ENCODE measurements at regions not wholly inside any gene's neighbourhood (a gene's known extent, or its start where the extent isn't known, plus 50 kb on each side); places are given as distances from the start of the nearest gene placed in this dataset.

DNA sequence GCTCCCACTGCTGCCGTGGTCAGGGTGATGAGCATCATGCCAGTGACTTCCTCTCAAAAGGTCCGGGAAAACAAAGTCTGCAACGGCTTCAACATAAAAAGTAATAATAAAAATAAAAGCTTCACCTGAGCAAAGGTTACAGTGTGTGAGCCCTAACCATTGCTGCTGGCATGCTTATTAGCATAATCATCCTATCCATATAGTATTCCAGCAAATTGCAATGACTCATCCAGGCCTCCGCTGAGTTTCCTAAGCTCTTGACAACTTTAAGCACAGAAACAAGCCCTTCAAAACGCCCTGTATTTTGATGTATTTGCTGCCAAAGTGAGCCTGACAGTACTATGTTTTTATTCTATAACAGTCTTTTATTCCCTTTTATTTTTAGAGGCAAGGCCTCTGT lies 100.5 kb downstream of the AASDH start:
- Histone ChIP-seq H3K27me3 (ENCODE audit: control insufficient read depth in 2 of 2, insufficient read depth in 2 of 2, low read length in 2 of 2) (no peaks in the 10 kb centered on the region), H3K9me3 (ENCODE audit: control insufficient read depth in 2 of 2, low read length in 2 of 2) (no peaks in the 10 kb centered on the region), H3K36me3 (ENCODE audit: control insufficient read depth in 2 of 2, insufficient read depth in 2 of 2, low read length in 2 of 2) (no peaks in the 10 kb centered on the region), H3K4me1 (ENCODE audit: control insufficient read depth in 2 of 2, insufficient read depth in 2 of 2, low read length in 2 of 2) (peaks cover 0 to 12% of the 10 kb centered on the region in 2 donors), H3K4me3 (ENCODE audit: low read length in 2 of 2) (no peak overlapping the region), H3K27ac (ENCODE audit: low read depth in 2 of 2, low read length in 2 of 2) (no peak overlapping the region), H3K9ac (ENCODE audit: low read depth in 1 of 2, low read length in 2 of 2) (no peak overlapping the region)

GRCh38 chr4:56283375-56283774 lies 103.9 kb downstream of the AASDH start:
- no peaks in the 10 kb centered on the region for H3K27me3 ChIP-seq (ENCODE audit: control insufficient read depth in 2 of 2, insufficient read depth in 2 of 2, low read length in 2 of 2)
- H3K27ac ChIP-seq (ENCODE audit: low read depth in 2 of 2, low read length in 2 of 2): no peak overlapping the region
- H3K36me3 ChIP-seq (ENCODE audit: control insufficient read depth in 2 of 2, insufficient read depth in 2 of 2, low read length in 2 of 2): no peaks in the 10 kb centered on the region
- no peaks in the 10 kb centered on the region for H3K9me3 ChIP-seq (ENCODE audit: control insufficient read depth in 2 of 2, low read length in 2 of 2)
- peaks cover 0 to 3% of the 10 kb centered on the region in 2 donors for H3K4me1 ChIP-seq (ENCODE audit: control insufficient read depth in 2 of 2, insufficient read depth in 2 of 2, low read length in 2 of 2)
- H3K4me3 ChIP-seq (ENCODE audit: low read length in 2 of 2): no peak overlapping the region
- no peak overlapping the region for H3K9ac ChIP-seq (ENCODE audit: low read depth in 1 of 2, low read length in 2 of 2)

GRCh38 chr4:56282004-56282403 lies 105.3 kb downstream of the AASDH start:
- no peak overlapping the region for H3K9ac ChIP-seq (ENCODE audit: low read depth in 1 of 2, low read length in 2 of 2)
- H3K4me1 ChIP-seq (ENCODE audit: control insufficient read depth in 2 of 2, insufficient read depth in 2 of 2, low read length in 2 of 2): peaks cover 0 to 2% of the 10 kb centered on the region in 2 donors
- H3K4me3 ChIP-seq (ENCODE audit: low read length in 2 of 2): no peak overlapping the region
- H3K27ac ChIP-seq (ENCODE audit: low read depth in 2 of 2, low read length in 2 of 2): no peak overlapping the region
- H3K27me3 ChIP-seq (ENCODE audit: control insufficient read depth in 2 of 2, insufficient read depth in 2 of 2, low read length in 2 of 2): no peaks in the 10 kb centered on the region
- no peaks in the 10 kb centered on the region for H3K9me3 ChIP-seq (ENCODE audit: control insufficient read depth in 2 of 2, low read length in 2 of 2)
- no peaks in the 10 kb centered on the region for H3K36me3 ChIP-seq (ENCODE audit: control insufficient read depth in 2 of 2, insufficient read depth in 2 of 2, low read length in 2 of 2)

DNA sequence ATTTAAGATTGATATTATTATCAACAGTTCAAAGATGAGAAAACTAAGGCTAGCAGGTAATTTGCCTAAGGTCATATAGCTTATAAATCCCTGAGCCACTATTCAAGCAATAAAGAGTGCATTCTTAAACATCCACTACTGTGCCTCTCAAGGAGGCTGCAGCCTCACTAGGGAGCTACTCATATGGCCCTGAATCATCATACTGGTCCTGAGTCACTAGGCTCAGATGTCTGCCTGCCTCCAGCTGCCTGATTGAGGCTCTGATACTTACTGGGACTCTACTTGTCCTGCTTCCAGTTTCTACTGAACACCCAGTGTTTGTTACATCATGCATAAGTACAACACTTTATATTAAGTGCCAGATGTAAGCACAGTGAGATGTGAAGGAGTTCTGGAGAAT lies 110.7 kb downstream of the AASDH start:
- Histone ChIP-seq H3K36me3 (ENCODE audit: control insufficient read depth in 2 of 2, insufficient read depth in 2 of 2, low read length in 2 of 2) (no peaks in the 10 kb centered on the region), H3K27me3 (ENCODE audit: control insufficient read depth in 2 of 2, insufficient read depth in 2 of 2, low read length in 2 of 2) (no peaks in the 10 kb centered on the region), H3K4me3 (ENCODE audit: low read length in 2 of 2) (no peak overlapping the region), H3K4me1 (ENCODE audit: control insufficient read depth in 2 of 2, insufficient read depth in 2 of 2, low read length in 2 of 2) (peaks cover 0 to 9% of the 10 kb centered on the region in 2 donors), H3K9me3 (ENCODE audit: control insufficient read depth in 2 of 2, low read length in 2 of 2) (no peaks in the 10 kb centered on the region), H3K27ac (ENCODE audit: low read depth in 2 of 2, low read length in 2 of 2) (no peak overlapping the region), H3K9ac (ENCODE audit: low read depth in 1 of 2, low read length in 2 of 2) (no peak overlapping the region)

DNA sequence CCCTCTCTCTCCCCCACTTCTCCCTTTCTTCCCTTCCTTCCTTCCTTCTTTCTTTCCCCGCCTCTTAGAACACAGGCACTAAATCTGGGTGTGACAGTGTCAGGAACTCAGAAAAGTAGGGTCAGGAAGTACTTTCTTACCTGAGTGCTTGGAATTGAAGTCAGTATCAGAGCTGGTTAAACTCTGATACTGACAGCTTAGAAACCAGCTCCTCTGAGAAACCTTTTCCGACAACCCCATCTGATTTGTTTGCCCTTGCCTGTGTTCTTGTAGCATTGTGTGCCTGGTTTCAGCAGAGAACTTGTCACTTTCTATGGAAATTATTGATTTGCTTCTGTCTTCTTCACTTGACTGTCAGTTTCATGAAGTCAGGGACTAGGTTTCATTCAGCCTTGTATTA lies 113.9 kb downstream of the AASDH start:
- Histone ChIP-seq H3K27me3 (ENCODE audit: control insufficient read depth in 2 of 2, insufficient read depth in 2 of 2, low read length in 2 of 2) (no peaks in the 10 kb centered on the region), H3K4me1 (ENCODE audit: control insufficient read depth in 2 of 2, insufficient read depth in 2 of 2, low read length in 2 of 2) (peaks cover 0 to 14% of the 10 kb centered on the region in 2 donors), H3K4me3 (ENCODE audit: low read length in 2 of 2) (peak overlapping the region; percentile 61 to 65), H3K9ac (ENCODE audit: low read depth in 1 of 2, low read length in 2 of 2) (peak overlapping the region; percentile 52 to 54), H3K36me3 (ENCODE audit: control insufficient read depth in 2 of 2, insufficient read depth in 2 of 2, low read length in 2 of 2) (no peaks in the 10 kb centered on the region), H3K9me3 (ENCODE audit: control insufficient read depth in 2 of 2, low read length in 2 of 2) (no peaks in the 10 kb centered on the region), H3K27ac (ENCODE audit: low read depth in 2 of 2, low read length in 2 of 2) (peak overlapping the region; percentile 78 to 85)

DNA sequence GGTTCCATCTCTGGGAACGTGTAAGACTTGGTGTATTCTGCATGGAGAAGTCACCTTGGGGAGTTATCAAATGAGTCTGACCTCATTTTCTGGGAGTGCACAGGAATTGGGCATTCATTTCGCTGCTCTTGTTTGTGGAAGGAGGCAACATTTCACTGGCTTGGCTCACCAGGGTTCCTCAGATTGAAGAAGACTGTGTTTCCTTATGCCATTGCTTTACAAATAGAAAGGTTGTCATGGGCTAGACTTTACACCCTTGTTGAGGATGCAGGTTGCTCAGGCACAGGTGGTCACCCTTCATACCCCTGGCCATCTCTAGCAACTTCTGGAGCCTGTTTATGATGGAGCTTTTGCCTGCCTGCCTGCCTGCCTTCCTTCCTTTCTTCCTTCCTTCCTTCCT lies 114.4 kb downstream of the AASDH start:
- Histone ChIP-seq H3K4me1 (ENCODE audit: control insufficient read depth in 2 of 2, insufficient read depth in 2 of 2, low read length in 2 of 2) (peaks cover 0 to 15% of the 10 kb centered on the region in 2 donors), H3K27me3 (ENCODE audit: control insufficient read depth in 2 of 2, insufficient read depth in 2 of 2, low read length in 2 of 2) (no peaks in the 10 kb centered on the region), H3K4me3 (ENCODE audit: low read length in 2 of 2) (peak overlapping the region; percentile 61 to 65), H3K27ac (ENCODE audit: low read depth in 2 of 2, low read length in 2 of 2) (peak overlapping the region; percentile 78 to 85), H3K9me3 (ENCODE audit: control insufficient read depth in 2 of 2, low read length in 2 of 2) (no peaks in the 10 kb centered on the region), H3K36me3 (ENCODE audit: control insufficient read depth in 2 of 2, insufficient read depth in 2 of 2, low read length in 2 of 2) (no peaks in the 10 kb centered on the region), H3K9ac (ENCODE audit: low read depth in 1 of 2, low read length in 2 of 2) (peak overlapping the region in 1 of 2 donors; percentile 54)

DNA sequence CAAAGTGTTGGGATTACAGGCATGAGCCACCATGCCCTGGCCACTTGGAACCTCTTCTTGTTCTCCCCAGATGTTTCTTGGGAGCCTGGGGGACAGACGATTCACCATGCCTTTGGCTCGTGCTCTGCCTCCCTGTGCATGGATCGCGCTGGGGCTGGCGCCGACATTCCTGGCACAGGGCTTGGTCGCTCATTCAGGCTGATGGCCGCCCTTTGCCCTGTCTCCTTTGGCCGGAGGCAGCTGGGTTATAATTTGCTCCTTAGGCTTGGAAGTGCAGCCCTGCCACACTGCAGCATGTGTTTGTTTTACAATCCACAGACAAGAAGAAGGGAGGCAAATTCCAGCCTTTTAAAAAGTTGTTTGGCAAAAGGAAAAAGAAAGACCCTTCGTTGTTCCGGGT lies 115.3 kb downstream of the AASDH start:
- H3K9me3 ChIP-seq (ENCODE audit: control insufficient read depth in 2 of 2, low read length in 2 of 2): no peaks in the 10 kb centered on the region
- peak overlapping the region; percentile 78 to 85 for H3K27ac ChIP-seq (ENCODE audit: low read depth in 2 of 2, low read length in 2 of 2)
- H3K4me3 ChIP-seq (ENCODE audit: low read length in 2 of 2): peak overlapping the region; percentile 61 to 65
- H3K9ac ChIP-seq (ENCODE audit: low read depth in 1 of 2, low read length in 2 of 2): peak overlapping the region; percentile 34 to 54
- no peaks in the 10 kb centered on the region for H3K27me3 ChIP-seq (ENCODE audit: control insufficient read depth in 2 of 2, insufficient read depth in 2 of 2, low read length in 2 of 2)
- H3K36me3 ChIP-seq (ENCODE audit: control insufficient read depth in 2 of 2, insufficient read depth in 2 of 2, low read length in 2 of 2): no peaks in the 10 kb centered on the region
- peaks cover 0 to 21% of the 10 kb centered on the region in 2 donors for H3K4me1 ChIP-seq (ENCODE audit: control insufficient read depth in 2 of 2, insufficient read depth in 2 of 2, low read length in 2 of 2)

GRCh38 chr4:56271131-56271530 lies 116.2 kb downstream of the AASDH start:
- Histone ChIP-seq H3K27me3 (ENCODE audit: control insufficient read depth in 2 of 2, insufficient read depth in 2 of 2, low read length in 2 of 2) (no peaks in the 10 kb centered on the region), H3K27ac (ENCODE audit: low read depth in 2 of 2, low read length in 2 of 2) (no peak overlapping the region), H3K9ac (ENCODE audit: low read depth in 1 of 2, low read length in 2 of 2) (no peak overlapping the region), H3K9me3 (ENCODE audit: control insufficient read depth in 2 of 2, low read length in 2 of 2) (no peaks in the 10 kb centered on the region), H3K4me1 (ENCODE audit: control insufficient read depth in 2 of 2, insufficient read depth in 2 of 2, low read length in 2 of 2) (peaks cover 0 to 21% of the 10 kb centered on the region in 2 donors), H3K36me3 (ENCODE audit: control insufficient read depth in 2 of 2, insufficient read depth in 2 of 2, low read length in 2 of 2) (no peaks in the 10 kb centered on the region), H3K4me3 (ENCODE audit: low read length in 2 of 2) (no peak overlapping the region)

DNA sequence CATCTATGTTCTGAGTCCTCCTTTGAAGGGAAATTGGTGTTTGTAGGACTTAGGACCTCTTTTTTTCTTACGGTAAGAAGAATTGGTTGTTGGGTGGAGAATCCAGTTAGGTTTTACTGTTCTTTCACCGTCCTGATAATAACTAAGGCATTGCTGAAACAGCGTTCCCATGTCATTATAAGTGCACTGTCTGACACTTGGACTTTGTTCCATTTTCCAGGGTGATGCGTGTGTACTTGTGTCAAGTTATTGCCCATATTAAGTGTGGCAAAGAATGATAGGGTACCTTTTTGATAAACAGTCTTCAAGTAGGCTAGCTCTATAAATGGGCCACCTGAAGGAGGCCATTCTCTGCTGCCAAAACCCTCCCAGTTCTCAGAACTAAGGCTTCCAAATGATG lies 119.7 kb downstream of the AASDH start:
- H3K36me3 ChIP-seq (ENCODE audit: control insufficient read depth in 2 of 2, insufficient read depth in 2 of 2, low read length in 2 of 2): no peaks in the 10 kb centered on the region
- no peaks in the 10 kb centered on the region for H3K27me3 ChIP-seq (ENCODE audit: control insufficient read depth in 2 of 2, insufficient read depth in 2 of 2, low read length in 2 of 2)
- H3K9me3 ChIP-seq (ENCODE audit: control insufficient read depth in 2 of 2, low read length in 2 of 2): no peaks in the 10 kb centered on the region
- no peak overlapping the region for H3K9ac ChIP-seq (ENCODE audit: low read depth in 1 of 2, low read length in 2 of 2)
- no peak overlapping the region for H3K4me3 ChIP-seq (ENCODE audit: low read length in 2 of 2)
- H3K4me1 ChIP-seq (ENCODE audit: control insufficient read depth in 2 of 2, insufficient read depth in 2 of 2, low read length in 2 of 2): peaks cover 0 to 14% of the 10 kb centered on the region in 2 donors
- peak overlapping the region in 1 of 2 donors; percentile 21 for H3K27ac ChIP-seq (ENCODE audit: low read depth in 2 of 2, low read length in 2 of 2)

DNA sequence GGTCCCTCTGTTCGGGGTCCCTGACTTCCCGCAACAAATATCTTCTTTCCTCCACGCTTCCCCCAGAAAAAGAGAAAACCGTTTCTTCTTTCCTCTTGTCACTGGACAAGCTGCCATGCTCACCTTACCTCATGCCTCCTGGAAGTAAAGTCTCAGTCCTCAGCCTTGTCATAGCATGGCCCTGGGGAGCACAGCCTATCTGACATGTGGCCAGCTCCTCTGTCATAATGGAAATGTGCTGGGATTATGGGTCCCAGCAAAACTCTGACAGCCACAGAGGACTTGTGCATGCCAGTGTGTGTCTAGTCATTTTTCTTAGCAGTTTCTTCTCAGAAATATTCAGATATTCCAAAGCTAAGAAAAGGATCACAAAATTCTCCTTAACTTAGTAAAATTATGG lies 122.4 kb downstream of the AASDH start:
- H3K4me1 ChIP-seq (ENCODE audit: control insufficient read depth in 2 of 2, insufficient read depth in 2 of 2, low read length in 2 of 2): peaks cover 0 to 14% of the 10 kb centered on the region in 2 donors
- no peaks in the 10 kb centered on the region for H3K9me3 ChIP-seq (ENCODE audit: control insufficient read depth in 2 of 2, low read length in 2 of 2)
- H3K27me3 ChIP-seq (ENCODE audit: control insufficient read depth in 2 of 2, insufficient read depth in 2 of 2, low read length in 2 of 2): no peaks in the 10 kb centered on the region
- H3K4me3 ChIP-seq (ENCODE audit: low read length in 2 of 2): no peak overlapping the region
- no peak overlapping the region for H3K27ac ChIP-seq (ENCODE audit: low read depth in 2 of 2, low read length in 2 of 2)
- no peak overlapping the region for H3K9ac ChIP-seq (ENCODE audit: low read depth in 1 of 2, low read length in 2 of 2)
- H3K36me3 ChIP-seq (ENCODE audit: control insufficient read depth in 2 of 2, insufficient read depth in 2 of 2, low read length in 2 of 2): no peaks in the 10 kb centered on the region

GRCh38 chr4:56261027-56261426 lies 126.3 kb downstream of the AASDH start:
- H3K9me3 ChIP-seq (ENCODE audit: control insufficient read depth in 2 of 2, low read length in 2 of 2): no peaks in the 10 kb centered on the region
- no peak overlapping the region for H3K4me3 ChIP-seq (ENCODE audit: low read length in 2 of 2)
- H3K4me1 ChIP-seq (ENCODE audit: control insufficient read depth in 2 of 2, insufficient read depth in 2 of 2, low read length in 2 of 2): peaks cover 0 to 8% of the 10 kb centered on the region in 2 donors
- H3K9ac ChIP-seq (ENCODE audit: low read depth in 1 of 2, low read length in 2 of 2): no peak overlapping the region
- H3K36me3 ChIP-seq (ENCODE audit: control insufficient read depth in 2 of 2, insufficient read depth in 2 of 2, low read length in 2 of 2): no peaks in the 10 kb centered on the region
- no peaks in the 10 kb centered on the region for H3K27me3 ChIP-seq (ENCODE audit: control insufficient read depth in 2 of 2, insufficient read depth in 2 of 2, low read length in 2 of 2)
- H3K27ac ChIP-seq (ENCODE audit: low read depth in 2 of 2, low read length in 2 of 2): no peak overlapping the region

Measured in mucosa of rectum (tissue), 2 donors.